HG03469 (cell line): ENCODE measurements at regions not wholly inside any gene's neighbourhood (a gene's known extent, or its start where the extent isn't known, plus 50 kb on each side); places are given as distances from the start of the nearest gene placed in this dataset.

Experiments used
- ATAC-seq: cut with Tn5 transposase; IDR thresholded peaks from one replicate; pipeline ENCODE4 v1.9.1; 2021; ENCODE audit warnings: mild to moderate bottlenecking, moderate library complexity, moderate number of reproducible peaks; ENCODE audit not compliant: unreplicated experiment

GRCh38 chr9:38315085-38315595 lies 77.4 kb upstream of the ALDH1B1 start:
- ATAC-seq, result no peak

- ATAC-seq, result no peak
These were observed 79.1 kb upstream of the ALDH1B1 start for GRCh38 chr9:38313421-38313820.

DNA sequence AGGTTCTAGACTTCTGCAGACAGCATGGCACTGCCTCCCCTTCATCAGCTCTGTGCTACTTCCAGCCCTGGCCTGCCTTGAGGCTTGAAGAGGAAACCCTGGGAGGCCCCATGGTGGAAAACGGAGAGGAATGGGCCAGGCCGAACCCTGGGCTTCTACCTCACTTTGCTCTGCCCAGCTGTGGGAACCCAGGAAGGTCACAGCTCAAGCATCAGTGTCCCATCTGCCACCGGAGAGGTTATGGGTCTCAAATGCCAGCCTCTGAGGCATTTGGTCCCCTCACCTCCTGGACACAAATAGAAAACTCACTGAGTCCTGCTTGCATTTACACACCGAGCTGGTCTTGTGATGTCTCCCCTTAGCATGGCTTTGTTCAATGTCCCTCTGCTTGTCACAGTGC lies 80.1 kb upstream of the ALDH1B1 start:
- no peak for ATAC-seq

GRCh38 chr9:38311382-38312270 lies 80.9 kb upstream of the ALDH1B1 start:
- ATAC-seq, result no peak

DNA sequence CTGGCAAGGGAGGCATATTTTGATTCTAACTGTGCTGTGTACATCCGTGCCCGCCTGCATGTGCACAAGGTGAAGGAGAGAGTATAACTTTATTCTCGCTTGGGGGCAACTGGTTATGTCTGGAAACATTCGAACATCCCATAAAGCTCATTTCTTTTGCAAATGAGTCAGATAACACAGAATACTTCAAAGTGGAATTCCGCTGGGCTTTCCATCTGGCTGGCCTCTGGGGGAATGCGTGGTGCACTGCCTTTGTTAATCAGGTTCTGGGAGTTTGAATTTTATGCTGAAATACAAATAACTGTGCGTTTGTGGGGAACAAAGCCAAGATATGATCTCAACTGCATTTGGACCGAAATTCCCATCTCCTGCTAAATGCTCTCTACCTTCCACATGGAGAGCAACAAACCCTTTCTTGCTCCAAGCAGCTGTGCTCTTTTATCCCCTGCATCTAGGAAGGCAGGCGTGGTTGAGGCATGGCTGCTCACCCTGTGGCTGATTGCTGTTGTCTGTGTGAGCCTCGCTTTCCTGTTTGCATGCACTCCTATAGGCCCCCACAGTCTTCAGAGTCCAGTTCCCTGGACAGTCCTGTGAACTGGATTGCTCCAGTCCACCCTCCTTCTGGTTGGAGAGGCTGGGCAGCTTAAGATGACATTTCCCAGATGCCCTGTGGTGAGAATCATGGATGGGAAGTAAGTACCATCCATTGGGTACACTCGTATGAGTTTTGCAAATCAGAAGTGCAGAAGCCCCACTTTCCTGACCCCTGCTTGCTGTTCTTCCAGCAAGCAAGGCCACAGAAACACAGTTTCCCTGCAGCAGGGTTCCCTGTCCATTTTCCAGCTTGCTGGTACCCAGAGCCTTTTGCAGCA lies 82.9 kb upstream of the ALDH1B1 start:
- no peak for ATAC-seq

DNA sequence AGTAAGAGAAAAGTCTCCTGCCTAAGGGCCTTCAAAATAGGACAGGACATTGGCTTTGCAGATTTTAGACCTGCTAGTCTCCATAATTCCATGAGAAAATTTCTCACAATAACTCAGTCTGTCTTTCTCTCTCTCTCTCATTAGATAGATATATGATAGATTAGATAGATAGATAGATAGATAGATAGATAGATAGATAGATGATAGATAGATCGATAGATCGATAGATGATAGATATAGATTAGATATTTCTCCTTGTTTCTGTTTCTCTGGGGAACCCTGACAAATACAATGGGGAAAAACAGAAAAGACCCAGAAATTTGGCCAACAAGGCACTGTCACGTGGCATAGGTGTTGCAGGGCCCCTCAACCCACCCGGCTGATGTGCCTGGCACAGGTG lies 84.4 kb upstream of the ALDH1B1 start:
- no peak for ATAC-seq

- ATAC-seq, result no peak
These were observed 85.6 kb upstream of the ALDH1B1 start for GRCh38 chr9:38306899-38307298.

- ATAC-seq, result no peak
These were observed 86.9 kb upstream of the ALDH1B1 start for GRCh38 chr9:38305582-38305981.

DNA sequence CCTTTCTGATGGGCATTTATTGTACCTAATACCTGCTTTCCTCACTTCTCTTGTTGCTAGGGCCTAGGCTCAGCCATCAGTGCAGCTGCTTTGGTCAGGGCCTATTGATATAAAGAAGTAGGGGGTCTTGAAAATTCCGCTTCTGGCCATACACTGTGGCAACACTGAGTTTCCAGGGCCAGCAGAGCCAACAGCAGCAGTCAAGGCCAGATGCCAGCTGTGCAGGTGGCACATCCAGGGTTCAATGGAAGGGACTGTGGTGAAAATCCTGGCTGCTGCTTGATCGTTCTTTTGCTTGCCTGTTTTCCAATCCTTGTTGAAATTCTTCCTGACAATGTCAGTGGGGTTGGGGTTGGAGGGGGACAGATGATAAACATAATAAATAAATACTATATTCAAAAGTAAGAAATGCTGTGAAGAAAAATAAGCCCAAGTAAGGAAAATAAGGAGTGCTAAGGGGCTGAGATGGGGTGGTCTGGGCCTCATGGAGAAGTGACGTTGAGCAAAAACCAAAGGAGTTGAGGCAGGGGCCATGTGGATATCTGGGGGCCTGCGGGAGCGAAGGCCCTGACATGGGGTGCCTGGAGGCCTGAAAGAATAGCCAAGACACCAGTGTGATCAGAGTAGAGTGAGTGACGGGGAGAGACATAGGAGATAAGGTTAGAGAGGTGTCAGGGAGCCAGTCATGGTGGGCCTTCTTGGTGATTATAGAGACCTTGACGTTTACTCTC lies 91.0 kb upstream of the ALDH1B1 start:
- ATAC-seq, result no peak

- ATAC-seq, result no peak
These were observed 92.6 kb upstream of the ALDH1B1 start for GRCh38 chr9:38299856-38300255.

DNA sequence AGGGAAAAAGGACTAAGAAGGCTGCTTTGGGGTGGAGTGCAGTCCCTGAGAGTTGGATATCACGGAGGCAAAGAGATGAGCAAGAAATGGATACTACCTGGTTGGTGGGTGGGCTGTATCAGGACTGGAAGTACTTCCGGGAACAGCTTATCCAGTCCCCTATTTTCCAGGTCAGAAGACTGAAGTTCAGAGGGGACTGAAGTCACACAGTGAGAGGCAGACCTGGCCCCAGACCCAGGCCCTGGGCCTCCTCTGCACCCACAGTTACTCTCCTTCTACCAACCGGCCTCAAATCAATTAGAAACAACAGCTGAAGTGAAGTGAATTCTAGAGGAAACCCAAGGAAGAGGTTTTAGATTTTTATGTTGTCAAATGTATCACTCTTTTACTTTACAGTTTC lies 93.6 kb upstream of the ALDH1B1 start:
- ATAC-seq, result no peak

DNA sequence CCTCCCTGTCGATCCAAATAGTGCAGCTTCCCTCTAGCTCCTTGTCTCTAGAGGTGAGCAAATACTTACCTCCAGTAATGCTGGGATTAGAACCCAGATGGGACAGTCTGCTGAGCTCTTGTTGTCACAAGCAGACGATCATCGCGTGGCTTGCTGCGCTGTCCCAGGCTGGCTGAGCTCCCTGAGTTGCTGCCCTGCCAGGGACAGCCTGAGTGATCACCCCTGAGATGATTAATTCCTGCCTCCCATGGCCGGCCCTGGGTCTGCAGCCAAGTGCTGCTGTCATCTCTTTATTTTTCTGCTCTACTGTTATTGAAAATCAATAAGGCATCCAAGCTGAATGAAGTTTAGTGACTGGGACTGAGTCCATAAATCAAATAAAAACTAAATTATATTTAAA lies 94.0 kb upstream of the ALDH1B1 start:
- no peak for ATAC-seq

GRCh38 chr9:38296807-38297206 lies 95.7 kb upstream of the ALDH1B1 start:
- ATAC-seq, result no peak

DNA sequence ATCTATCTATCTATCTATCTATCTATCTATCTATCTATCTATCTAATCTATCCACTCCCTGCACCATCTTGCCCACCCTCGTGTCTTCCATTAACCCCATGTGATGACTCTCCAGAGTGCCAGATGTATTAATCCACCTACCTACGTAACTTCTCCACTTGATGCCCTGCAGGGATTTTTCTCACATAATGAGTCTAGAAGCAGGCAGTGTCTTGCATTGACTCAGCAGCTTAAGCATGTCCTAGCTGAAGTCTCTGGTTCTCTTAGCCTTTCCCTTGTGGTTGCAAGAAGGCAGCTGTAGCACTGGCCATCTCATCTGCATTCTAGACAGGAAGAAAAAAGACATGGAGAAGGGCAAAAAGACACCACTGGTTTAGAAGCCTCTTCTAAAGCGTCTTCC lies 96.7 kb upstream of the ALDH1B1 start:
- no peak for ATAC-seq

DNA sequence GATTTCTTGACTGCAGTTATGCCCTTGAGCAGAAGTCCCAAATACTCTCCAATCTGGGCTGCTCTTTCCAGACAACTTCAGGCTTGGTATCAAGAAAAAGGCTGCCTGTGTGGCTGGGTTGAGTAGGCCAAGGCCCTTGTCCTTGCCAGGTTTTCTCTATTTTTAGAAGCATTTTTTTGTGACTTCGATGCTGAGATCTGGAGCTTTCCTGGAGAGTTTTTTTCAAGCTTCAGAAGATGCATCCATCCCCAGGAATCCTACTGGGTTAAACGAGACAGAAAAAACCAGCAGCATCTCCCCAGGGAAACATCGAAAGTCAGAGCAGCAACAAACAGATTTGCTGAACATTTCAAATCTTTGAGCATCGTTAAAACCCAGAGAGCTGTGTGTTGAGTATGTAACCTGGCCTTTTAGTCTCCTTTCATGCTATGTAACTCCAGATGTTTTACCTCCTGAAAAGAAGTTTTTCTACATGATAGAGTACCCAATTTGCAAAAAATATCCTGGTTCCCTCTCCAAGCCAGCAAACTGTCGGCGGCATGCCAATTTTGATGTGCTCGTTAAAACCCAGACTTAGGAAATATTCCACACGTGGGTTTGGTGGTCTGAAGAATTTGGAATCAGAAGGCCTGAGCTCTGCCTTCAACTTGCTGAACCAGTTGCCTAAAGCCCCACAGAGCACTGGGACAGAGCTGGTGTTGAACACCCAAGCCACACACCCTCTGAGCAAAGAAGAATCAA lies 98.1 kb upstream of the ALDH1B1 start:
- no peak for ATAC-seq

DNA sequence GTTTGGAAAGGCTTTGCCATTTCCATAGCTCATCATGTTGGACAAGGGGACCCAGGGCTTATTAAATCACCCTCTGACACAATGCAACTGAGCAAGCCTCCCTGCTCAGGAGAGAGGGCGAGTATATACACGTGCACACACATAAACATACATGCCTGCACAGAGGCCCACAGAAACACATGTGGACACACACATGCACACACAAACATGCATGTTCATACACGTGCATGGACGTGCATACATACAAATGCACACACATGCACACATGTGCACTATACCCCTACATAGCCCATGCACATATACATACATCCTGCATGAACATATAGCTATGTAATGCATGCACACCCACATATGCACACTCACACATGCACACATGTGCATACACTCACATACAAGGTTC lies 99.5 kb upstream of the ALDH1B1 start:
- no peak for ATAC-seq

DNA sequence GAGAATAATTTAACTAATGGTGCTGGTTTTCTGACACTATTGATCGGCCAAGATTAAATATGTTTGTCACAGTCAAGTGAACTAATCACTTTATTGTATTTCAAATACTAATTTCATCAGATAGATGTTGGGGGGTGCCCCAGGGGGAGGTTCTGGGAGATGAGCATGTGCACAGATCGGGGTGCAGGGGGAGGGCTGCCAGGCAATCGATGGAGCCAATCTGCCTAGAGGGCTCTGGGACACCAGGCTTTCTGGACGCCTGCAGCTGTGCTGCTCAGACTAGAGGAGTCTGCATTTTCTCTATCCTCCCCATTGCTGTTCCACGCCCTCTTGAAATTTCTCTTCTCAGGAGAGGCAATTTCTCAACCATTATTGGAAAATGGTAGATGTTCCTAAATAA lies 100.0 kb upstream of the ALDH1B1 start:
- ATAC-seq, result no peak

DNA sequence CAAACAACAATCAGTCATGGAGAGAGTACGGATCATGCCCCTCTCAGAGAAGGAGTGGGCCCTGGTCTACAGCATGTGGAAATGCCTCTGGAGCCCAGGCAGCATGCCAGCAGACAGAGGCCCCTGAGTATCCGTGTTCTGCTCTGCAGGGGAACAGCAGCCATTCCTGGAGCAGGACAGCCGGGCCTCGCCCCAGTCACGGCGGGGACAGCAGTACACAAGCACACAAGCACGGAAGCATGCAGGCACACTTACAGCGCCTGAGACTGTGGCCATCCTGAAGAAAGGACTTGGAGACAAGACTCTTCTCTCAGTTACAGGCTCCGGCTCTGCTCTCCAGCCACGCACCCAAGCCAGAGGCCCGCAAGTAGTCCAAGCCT lies 102.6 kb upstream of the ALDH1B1 start:
- ATAC-seq, result no peak

- no peak for ATAC-seq
These were observed 103.2 kb upstream of the ALDH1B1 start for GRCh38 chr9:38289236-38289865.

DNA sequence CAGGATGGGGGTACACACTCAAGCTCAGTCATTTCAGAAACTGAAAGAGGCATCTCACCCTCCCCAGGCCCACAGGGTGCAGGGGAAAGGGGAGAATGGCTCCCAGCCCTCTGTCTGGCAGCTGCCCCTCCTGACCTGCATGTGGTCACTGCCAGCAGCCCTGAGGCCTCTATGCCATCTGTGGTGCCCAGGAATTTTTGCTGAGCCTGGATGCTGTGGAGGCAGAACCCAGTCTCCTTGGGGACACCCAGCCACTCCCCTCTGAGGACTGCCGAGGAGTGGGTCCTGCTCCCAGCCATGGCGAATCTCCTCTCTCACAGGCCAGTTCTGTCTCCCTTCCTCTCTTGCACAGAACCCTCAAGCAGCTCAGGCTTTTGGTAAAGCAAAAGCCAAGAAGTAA lies 104.0 kb upstream of the ALDH1B1 start:
- ATAC-seq, result no peak
